Heart left ventricle (tissue), 13 donors: ENCODE measurements at regions not wholly inside any gene's neighbourhood (a gene's known extent, or its start where the extent isn't known, plus 50 kb on each side); places are given as distances from the start of the nearest gene placed in this dataset.

ENCODE experiments used
- POLR2A ChIP-seq, 2 donors: fragments of 450-650 bp; IDR thresholded peaks; one replicate each; pipeline ENCODE4 v1.6.1; 2017; ENCODE audit warnings: antibody characterized with exemption in 2 of 2, mild to moderate bottlenecking in 2 of 2, moderate library complexity in 2 of 2
- TF ChIP-seq, protein P1 (sequence below), 12 donors: fragments of 200-600 bp; sonication (generic) in 4 of 12; IDR thresholded peaks; one replicate each; pipeline versions ENCODE4 v1.5.0 to v1.8.0; 2018 to 2022; ENCODE audit warnings: antibody characterized with exemption in 12 of 12, mild to moderate bottlenecking in 5 of 12
- donor health status: ischemic (EF 13 %, LVEDD 7.1; RV severe dilation, severe dysfunction).
- donor health status: DM: no; HTN: yes; CAD: no.
- donor health status: DM: no; HTN: no; CAD: no.
- donor health status: ischemic (EF 25% LVEDD 6.9; RV normal size, moderate dysfunction).
- donor health status: ischemic (EF 25% LVEDD 5.7; RV mildly dilated, moderate dysfunction).
- donor health status: ischemic (EF 35%, LVEDD 5.7; RV mildly dilated, moderate dysfunction).
- donor health status: nonischemic (EF 11% LVEDD 7.7; RV severe dilation, severe dysfunction).
- donor health status: DM: yes; HTN: yes; CAD: no.
- donor health status: PGD.
- donor health status: ischemic (EF 29% LVEDD 5.4; RV normal size, mild dysfunction).
- donor health status: nonischemic (EF 23%, LVEDD 6.1; RV moderate dilation, normal function).

DNA sequence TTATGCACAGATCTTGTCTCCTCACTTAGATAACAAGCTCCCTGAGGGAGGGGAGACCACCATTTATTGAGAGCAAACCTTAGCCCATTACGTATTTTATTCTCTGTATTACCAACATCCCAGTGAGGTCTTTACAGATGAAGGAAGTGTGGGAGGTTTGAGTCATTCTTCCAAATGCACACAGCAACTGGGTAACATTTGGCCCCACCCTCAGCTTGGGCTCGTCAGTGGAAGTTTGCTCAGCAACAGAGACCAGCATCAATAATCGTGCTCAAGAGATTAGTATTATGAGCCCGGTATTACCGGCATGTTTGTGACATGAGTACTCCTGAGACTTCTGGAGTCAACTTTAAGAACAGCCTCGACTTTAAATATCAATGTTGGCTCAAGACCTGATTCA, 168.6 kb downstream of the ETAA1 start:
- TF ChIP-seq, protein P1, sequence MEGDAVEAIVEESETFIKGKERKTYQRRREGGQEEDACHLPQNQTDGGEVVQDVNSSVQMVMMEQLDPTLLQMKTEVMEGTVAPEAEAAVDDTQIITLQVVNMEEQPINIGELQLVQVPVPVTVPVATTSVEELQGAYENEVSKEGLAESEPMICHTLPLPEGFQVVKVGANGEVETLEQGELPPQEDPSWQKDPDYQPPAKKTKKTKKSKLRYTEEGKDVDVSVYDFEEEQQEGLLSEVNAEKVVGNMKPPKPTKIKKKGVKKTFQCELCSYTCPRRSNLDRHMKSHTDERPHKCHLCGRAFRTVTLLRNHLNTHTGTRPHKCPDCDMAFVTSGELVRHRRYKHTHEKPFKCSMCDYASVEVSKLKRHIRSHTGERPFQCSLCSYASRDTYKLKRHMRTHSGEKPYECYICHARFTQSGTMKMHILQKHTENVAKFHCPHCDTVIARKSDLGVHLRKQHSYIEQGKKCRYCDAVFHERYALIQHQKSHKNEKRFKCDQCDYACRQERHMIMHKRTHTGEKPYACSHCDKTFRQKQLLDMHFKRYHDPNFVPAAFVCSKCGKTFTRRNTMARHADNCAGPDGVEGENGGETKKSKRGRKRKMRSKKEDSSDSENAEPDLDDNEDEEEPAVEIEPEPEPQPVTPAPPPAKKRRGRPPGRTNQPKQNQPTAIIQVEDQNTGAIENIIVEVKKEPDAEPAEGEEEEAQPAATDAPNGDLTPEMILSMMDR (IDR thresholded peaks at IDR 0.05): no peak
- TF ChIP-seq POLR2A (IDR thresholded peaks at IDR 0.05): no peak
